ENCODE measurements at regions not wholly inside any gene's neighbourhood (a gene's known extent, or its start where the extent isn't known, plus 50 kb on each side); places are given as distances from the start of the nearest gene placed in this dataset.
A peak's percentile ranks its signal among the peaks of the same experiment; 100 is the strongest.

- no peak overlapping the region for H3K4me3 ChIP-seq (ENCODE audit: insufficient read depth in 1 of 2, low read depth in 1 of 2, low read length in 2 of 2)
- H2BK12ac ChIP-seq (ENCODE audit: low read length in 2 of 2) = peak overlapping the region in 1 of 2 experiments; percentile 29
- no peaks in the 10 kb centered on the region for H3K9me3 ChIP-seq (ENCODE audit: control insufficient read depth, low read length)
- H3K18ac ChIP-seq (ENCODE audit: low read depth in 1 of 2, low read length in 2 of 2) = no peak overlapping the region
- H3K79me1 ChIP-seq (replicated peaks; ENCODE audit: low read length, poor library complexity, severe bottlenecking) = no peaks in the 10 kb centered on the region
- no peak overlapping the region for H4K8ac ChIP-seq (ENCODE audit: low read length)
- H3K4me2 ChIP-seq (ENCODE audit: low read length, poor library complexity, severe bottlenecking) = no peak overlapping the region
- no peak overlapping the region for H2AFZ ChIP-seq (ENCODE audit: low read depth, low read length)
- H2BK5ac ChIP-seq (ENCODE audit: low read depth, low read length, poor library complexity, severe bottlenecking) = no peak overlapping the region
- H3K36me3 ChIP-seq (ENCODE audit: control insufficient read depth in 1 of 2, insufficient read depth in 2 of 2, low read depth in 1 of 2, low read length in 2 of 2) = no peaks in the 10 kb centered on the region
- H2BK120ac ChIP-seq (ENCODE audit: low read depth, low read length) = no peak overlapping the region
- 100% methylated on average over 1 of the region's 2 CpGs for WGBS
- H3K9ac ChIP-seq (ENCODE audit: low read length) = no peak overlapping the region
- H2BK15ac ChIP-seq (ENCODE audit: low read depth, poor library complexity, severe bottlenecking) = no peak overlapping the region
- no peaks in the 10 kb centered on the region for H3K27me3 ChIP-seq (ENCODE audit: control insufficient read depth in 1 of 2, insufficient read depth in 1 of 2, low read length in 2 of 2)
- no peak overlapping the region for H3K23ac ChIP-seq (ENCODE audit: low read length in 2 of 2)
- H2AK5ac ChIP-seq (ENCODE audit: low read length, severe bottlenecking) = no peak overlapping the region
- DNase-seq = no peak
- H3K27ac ChIP-seq (ENCODE audit: low read length, poor library complexity, severe bottlenecking) = no peak overlapping the region
- no peak overlapping the region for H4K91ac ChIP-seq (ENCODE audit: low read length)
- no peak overlapping the region for H3K14ac ChIP-seq (ENCODE audit: low read length in 2 of 2)
- no peak overlapping the region for H3K4ac ChIP-seq (ENCODE audit: low read depth in 1 of 2, low read length in 2 of 2)
- peaks cover 4% of the 10 kb centered on the region for H3K4me1 ChIP-seq (ENCODE audit: control insufficient read depth, insufficient read depth, low read depth, low read length)
These were observed 56.0 kb upstream of the KLF7 start for GRCh38 chr2:207221731-207222130.

- no peak overlapping the region for H3K14ac ChIP-seq (ENCODE audit: low read length in 2 of 2)
- no peak overlapping the region for H3K4me3 ChIP-seq (ENCODE audit: insufficient read depth in 1 of 2, low read depth in 1 of 2, low read length in 2 of 2)
- H3K9ac ChIP-seq (ENCODE audit: low read length) = no peak overlapping the region
- WGBS = 15% methylated on average over 3 of the region's 3 CpGs
- H3K4me1 ChIP-seq (ENCODE audit: control insufficient read depth, insufficient read depth, low read depth, low read length) = peaks cover 11% of the 10 kb centered on the region
- H4K8ac ChIP-seq (ENCODE audit: low read length) = no peak overlapping the region
- H2BK5ac ChIP-seq (ENCODE audit: low read depth, low read length, poor library complexity, severe bottlenecking) = no peak overlapping the region
- no peak overlapping the region for H2BK120ac ChIP-seq (ENCODE audit: low read depth, low read length)
- H3K18ac ChIP-seq (ENCODE audit: low read depth in 1 of 2, low read length in 2 of 2) = no peak overlapping the region
- DNase-seq = peak; percentile 88
- no peaks in the 10 kb centered on the region for H3K36me3 ChIP-seq (ENCODE audit: control insufficient read depth in 1 of 2, insufficient read depth in 2 of 2, low read depth in 1 of 2, low read length in 2 of 2)
- no peaks in the 10 kb centered on the region for H3K27me3 ChIP-seq (ENCODE audit: control insufficient read depth in 1 of 2, insufficient read depth in 1 of 2, low read length in 2 of 2)
- peak overlapping the region; percentile 2 for H3K27ac ChIP-seq (ENCODE audit: low read length, poor library complexity, severe bottlenecking)
- H4K91ac ChIP-seq (ENCODE audit: low read length) = no peak overlapping the region
- no peak overlapping the region for H2AFZ ChIP-seq (ENCODE audit: low read depth, low read length)
- H3K4me2 ChIP-seq (ENCODE audit: low read length, poor library complexity, severe bottlenecking) = no peak overlapping the region
- peak overlapping the region in 1 of 2 experiments; percentile 19 for H2BK12ac ChIP-seq (ENCODE audit: low read length in 2 of 2)
- H3K23ac ChIP-seq (ENCODE audit: low read length in 2 of 2) = no peak overlapping the region
- H3K4ac ChIP-seq (ENCODE audit: low read depth in 1 of 2, low read length in 2 of 2) = no peak overlapping the region
- H3K9me3 ChIP-seq (ENCODE audit: control insufficient read depth, low read length) = no peaks in the 10 kb centered on the region
- H2AK5ac ChIP-seq (ENCODE audit: low read length, severe bottlenecking) = peak overlapping the region; percentile 81
- no peak overlapping the region for H2BK15ac ChIP-seq (ENCODE audit: low read depth, poor library complexity, severe bottlenecking)
- no peaks in the 10 kb centered on the region for H3K79me1 ChIP-seq (replicated peaks; ENCODE audit: low read length, poor library complexity, severe bottlenecking)
These were observed 57.3 kb upstream of the KLF7 start for GRCh38 chr2:207223051-207223450.

GRCh38 chr2:207224381-207224780 is 58.6 kb upstream of the KLF7 start:
- no peak for DNase-seq
- Histone ChIP-seq H3K14ac (ENCODE audit: low read length in 2 of 2) (no peak overlapping the region), H3K79me1 (replicated peaks; ENCODE audit: low read length, poor library complexity, severe bottlenecking) (no peaks in the 10 kb centered on the region), H3K18ac (ENCODE audit: low read depth in 1 of 2, low read length in 2 of 2) (peak overlapping the region in 1 of 2 experiments; percentile 28), H4K8ac (ENCODE audit: low read length) (no peak overlapping the region), H3K9me3 (ENCODE audit: control insufficient read depth, low read length) (no peaks in the 10 kb centered on the region), H2AK5ac (ENCODE audit: low read length, severe bottlenecking) (peak overlapping the region; percentile 3), H2BK15ac (ENCODE audit: low read depth, poor library complexity, severe bottlenecking) (no peak overlapping the region), H3K27ac (ENCODE audit: low read length, poor library complexity, severe bottlenecking) (no peak overlapping the region), H2BK120ac (ENCODE audit: low read depth, low read length) (no peak overlapping the region), H3K4me3 (ENCODE audit: insufficient read depth in 1 of 2, low read depth in 1 of 2, low read length in 2 of 2) (no peak overlapping the region), H2BK12ac (ENCODE audit: low read length in 2 of 2) (peak overlapping the region in 1 of 2 experiments; percentile 19), H3K27me3 (ENCODE audit: control insufficient read depth in 1 of 2, insufficient read depth in 1 of 2, low read length in 2 of 2) (no peaks in the 10 kb centered on the region), H3K4ac (ENCODE audit: low read depth in 1 of 2, low read length in 2 of 2) (no peak overlapping the region), H2BK5ac (ENCODE audit: low read depth, low read length, poor library complexity, severe bottlenecking) (no peak overlapping the region), H3K4me1 (ENCODE audit: control insufficient read depth, insufficient read depth, low read depth, low read length) (peaks cover 11% of the 10 kb centered on the region), H4K91ac (ENCODE audit: low read length) (no peak overlapping the region), H3K23ac (ENCODE audit: low read length in 2 of 2) (no peak overlapping the region), H3K9ac (ENCODE audit: low read length) (no peak overlapping the region), H3K4me2 (ENCODE audit: low read length, poor library complexity, severe bottlenecking) (no peak overlapping the region), H3K36me3 (ENCODE audit: control insufficient read depth in 1 of 2, insufficient read depth in 2 of 2, low read depth in 1 of 2, low read length in 2 of 2) (no peaks in the 10 kb centered on the region), H2AFZ (ENCODE audit: low read depth, low read length) (no peak overlapping the region)
- no CpG with 5 or more reads among the region's 1 CpG for WGBS

- Histone ChIP-seq H2AK5ac (ENCODE audit: low read length, severe bottlenecking) (peak overlapping the region; percentile 26), H3K36me3 (ENCODE audit: control insufficient read depth in 1 of 2, insufficient read depth in 2 of 2, low read depth in 1 of 2, low read length in 2 of 2) (no peaks in the 10 kb centered on the region), H3K4me1 (ENCODE audit: control insufficient read depth, insufficient read depth, low read depth, low read length) (peaks cover 11% of the 10 kb centered on the region), H3K79me1 (replicated peaks; ENCODE audit: low read length, poor library complexity, severe bottlenecking) (no peaks in the 10 kb centered on the region), H3K14ac (ENCODE audit: low read length in 2 of 2) (no peak overlapping the region), H3K4me3 (ENCODE audit: insufficient read depth in 1 of 2, low read depth in 1 of 2, low read length in 2 of 2) (no peak overlapping the region), H3K9me3 (ENCODE audit: control insufficient read depth, low read length) (no peaks in the 10 kb centered on the region), H3K27me3 (ENCODE audit: control insufficient read depth in 1 of 2, insufficient read depth in 1 of 2, low read length in 2 of 2) (no peaks in the 10 kb centered on the region), H3K9ac (ENCODE audit: low read length) (no peak overlapping the region), H2BK12ac (ENCODE audit: low read length in 2 of 2) (no peak overlapping the region), H3K18ac (ENCODE audit: low read depth in 1 of 2, low read length in 2 of 2) (peak overlapping the region in 1 of 2 experiments; percentile 46), H2BK120ac (ENCODE audit: low read depth, low read length) (no peak overlapping the region), H3K27ac (ENCODE audit: low read length, poor library complexity, severe bottlenecking) (no peak overlapping the region), H3K4me2 (ENCODE audit: low read length, poor library complexity, severe bottlenecking) (no peak overlapping the region), H4K91ac (ENCODE audit: low read length) (no peak overlapping the region), H2AFZ (ENCODE audit: low read depth, low read length) (no peak overlapping the region), H2BK15ac (ENCODE audit: low read depth, poor library complexity, severe bottlenecking) (no peak overlapping the region), H4K8ac (ENCODE audit: low read length) (no peak overlapping the region), H3K4ac (ENCODE audit: low read depth in 1 of 2, low read length in 2 of 2) (no peak overlapping the region), H3K23ac (ENCODE audit: low read length in 2 of 2) (no peak overlapping the region), H2BK5ac (ENCODE audit: low read depth, low read length, poor library complexity, severe bottlenecking) (no peak overlapping the region)
- no peak for DNase-seq
- WGBS = 89% methylated on average over 7 of the region's 8 CpGs
These were observed 59.2 kb upstream of the KLF7 start for GRCh38 chr2:207224791-207225482.

All from mesenchymal stem cell (in vitro differentiated cells and primary cell).